Mucosa of descending colon (tissue), 3 donors: ENCODE measurements at regions not wholly inside any gene's neighbourhood (a gene's known extent, or its start where the extent isn't known, plus 50 kb on each side); places are given as distances from the start of the nearest gene placed in this dataset.
"Not testable (repeated sequence)": the region's sequence is repeated elsewhere in the genome, so short reads cannot be mapped to it uniquely, and the experiment has no call there.

Source experiments
- ATAC-seq: fragments of 200-7000 bp; cut with Tn5 transposase; one replicate; pipeline ENCODE4 v1.9.1; 2020; ENCODE audit warnings: mild to moderate bottlenecking, moderate library complexity
- DNase-seq, 3 donors: peaks; one replicate each; pipeline ENCODE4 v3.0.0-alpha.2; 2020
- H3K36me3 ChIP-seq: fragments of 200-600 bp; one replicate; pipeline ENCODE4 v1.8.0; 2021; ENCODE audit warnings: low read depth, mild to moderate bottlenecking
- H3K4me1 ChIP-seq: fragments of 200-600 bp; one replicate; pipeline ENCODE4 v1.8.0; 2021; ENCODE audit warnings: low read depth, mild to moderate bottlenecking
- H3K4me3 ChIP-seq: fragments of 200-600 bp; one replicate; pipeline ENCODE4 v1.8.0; 2021; ENCODE audit warnings: mild to moderate bottlenecking
- H3K9me3 ChIP-seq: fragments of 200-600 bp; one replicate; pipeline ENCODE4 v1.8.0; 2021; ENCODE audit warnings: mild to moderate bottlenecking
- intact Hi-C, 2 donors: fragments of 100-400 bp; cut with DNase I in 1 of 2; cut with micrococcal nuclease in 1 of 2; formaldehyde crosslinking; loops; one replicate each; pipeline versions ENCODE4 v1.11.0 to v1.11.1; 2022; cut with DNase I, micrococcal nuclease
- TF ChIP-seq, protein P1 (sequence below): fragments of 200-600 bp; IDR thresholded peaks from one replicate; pipeline ENCODE4 v1.8.0; 2022; ENCODE audit warnings: antibody characterized with exemption, mild to moderate bottlenecking
- donor health status: DM: no; HTN: no; CAD: no; lungs with moderate emphysema.
- donor health status: DM: no; HTN: no; CAD: no.
- donor health status: DM: no; HTN: yes; CAD: no.

GRCh38 chr17:77619851-77620250, 338.7 kb upstream of the TNRC6C start:
- no peak for ATAC-seq
- intact Hi-C loops, result no loop called here
- H3K4me3 ChIP-seq, result no peak overlapping the region
- no peaks in the 10 kb centered on the region for H3K9me3 ChIP-seq
- TF ChIP-seq, protein P1, sequence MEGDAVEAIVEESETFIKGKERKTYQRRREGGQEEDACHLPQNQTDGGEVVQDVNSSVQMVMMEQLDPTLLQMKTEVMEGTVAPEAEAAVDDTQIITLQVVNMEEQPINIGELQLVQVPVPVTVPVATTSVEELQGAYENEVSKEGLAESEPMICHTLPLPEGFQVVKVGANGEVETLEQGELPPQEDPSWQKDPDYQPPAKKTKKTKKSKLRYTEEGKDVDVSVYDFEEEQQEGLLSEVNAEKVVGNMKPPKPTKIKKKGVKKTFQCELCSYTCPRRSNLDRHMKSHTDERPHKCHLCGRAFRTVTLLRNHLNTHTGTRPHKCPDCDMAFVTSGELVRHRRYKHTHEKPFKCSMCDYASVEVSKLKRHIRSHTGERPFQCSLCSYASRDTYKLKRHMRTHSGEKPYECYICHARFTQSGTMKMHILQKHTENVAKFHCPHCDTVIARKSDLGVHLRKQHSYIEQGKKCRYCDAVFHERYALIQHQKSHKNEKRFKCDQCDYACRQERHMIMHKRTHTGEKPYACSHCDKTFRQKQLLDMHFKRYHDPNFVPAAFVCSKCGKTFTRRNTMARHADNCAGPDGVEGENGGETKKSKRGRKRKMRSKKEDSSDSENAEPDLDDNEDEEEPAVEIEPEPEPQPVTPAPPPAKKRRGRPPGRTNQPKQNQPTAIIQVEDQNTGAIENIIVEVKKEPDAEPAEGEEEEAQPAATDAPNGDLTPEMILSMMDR, result no peak
- H3K4me1 ChIP-seq, result no peaks in the 10 kb centered on the region
- DNase-seq, result no peak
- H3K36me3 ChIP-seq, result no peaks in the 10 kb centered on the region

- Histone ChIP-seq H3K4me1 (no peaks in the 10 kb centered on the region), H3K36me3 (no peaks in the 10 kb centered on the region), H3K9me3 (no peaks in the 10 kb centered on the region), H3K4me3 (no peak overlapping the region)
- no peak for ATAC-seq
- no peak for DNase-seq
- TF ChIP-seq, protein P1, result no peak
- intact Hi-C loops, result no loop called here
Measured at GRCh38 chr17:77620282-77620681, 338.2 kb upstream of the TNRC6C start.

DNA sequence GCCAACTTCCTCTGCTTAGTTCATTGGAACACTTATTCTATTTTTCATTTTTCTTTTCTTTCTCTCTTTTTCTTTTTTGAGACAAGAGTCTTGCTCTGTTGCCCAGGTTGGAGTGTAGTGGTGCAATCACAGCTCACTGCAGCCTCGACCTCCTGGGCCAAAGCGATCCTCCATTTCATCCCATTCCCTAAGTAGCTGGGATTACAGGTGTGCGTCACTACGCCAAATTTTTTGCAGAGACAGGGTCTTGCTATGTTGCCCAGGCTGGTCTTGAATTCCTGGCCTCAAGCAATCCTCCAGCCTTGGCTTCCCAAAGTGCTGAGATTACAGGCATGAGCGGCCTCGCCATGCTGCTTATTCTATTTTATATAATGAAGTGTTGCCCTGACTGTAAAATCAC, 336.4 kb upstream of the TNRC6C start:
- ATAC-seq, intact Hi-C loops, H3K36me3 ChIP-seq, DNase-seq, H3K4me1 ChIP-seq, H3K4me3 ChIP-seq, H3K9me3 ChIP-seq: not testable (repeated sequence)

DNA sequence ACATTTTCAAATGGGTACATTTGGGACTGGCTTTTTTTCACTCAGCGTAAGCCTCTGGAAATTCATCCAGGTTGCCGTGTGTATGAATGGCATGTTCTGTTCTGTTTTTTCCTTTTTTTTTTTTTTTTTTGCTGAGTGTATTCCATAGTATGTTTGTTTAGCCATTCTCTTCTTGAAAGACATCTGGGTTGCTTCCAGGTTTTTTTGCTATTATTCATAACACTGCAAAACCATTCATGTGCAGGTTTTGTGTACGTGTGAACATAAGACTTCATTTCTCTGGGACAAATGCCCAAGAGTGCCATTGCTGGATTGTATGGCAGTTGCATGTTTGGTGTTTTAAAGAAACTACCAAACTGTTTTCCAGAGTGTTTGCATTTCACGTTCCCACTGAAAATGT, 335.9 kb upstream of the TNRC6C start:
- no peak for DNase-seq
- ATAC-seq, result no peak
- intact Hi-C loops, result no loop called here
- TF ChIP-seq, protein P1, result no peak
- H3K4me1 ChIP-seq, result no peaks in the 10 kb centered on the region
- H3K9me3 ChIP-seq, result peaks cover 5% of the 10 kb centered on the region
- no peaks in the 10 kb centered on the region for H3K36me3 ChIP-seq
- no peak overlapping the region for H3K4me3 ChIP-seq

DNA sequence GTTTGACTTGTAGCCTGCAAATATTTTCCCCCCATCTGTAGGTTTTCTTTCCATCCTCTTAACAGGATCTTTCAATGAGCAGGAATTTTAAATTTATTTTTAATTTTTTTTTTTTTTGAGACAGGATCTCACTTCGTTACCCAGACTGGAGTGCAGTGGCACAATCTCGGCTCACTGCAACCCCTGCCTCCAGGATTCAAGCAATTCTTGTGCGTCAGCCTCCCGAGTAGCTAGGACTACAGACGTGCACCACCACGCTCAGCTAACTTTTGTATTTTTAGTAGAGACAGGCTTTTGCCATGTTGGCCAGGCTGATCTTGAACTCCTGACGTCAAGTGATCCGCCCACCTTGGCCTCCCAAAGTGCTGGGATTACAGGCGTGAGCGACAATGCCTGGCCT, 335.2 kb upstream of the TNRC6C start:
- H3K36me3 ChIP-seq, H3K9me3 ChIP-seq, H3K4me3 ChIP-seq, H3K4me1 ChIP-seq, intact Hi-C loops, ATAC-seq, DNase-seq: not testable (repeated sequence)

DNA sequence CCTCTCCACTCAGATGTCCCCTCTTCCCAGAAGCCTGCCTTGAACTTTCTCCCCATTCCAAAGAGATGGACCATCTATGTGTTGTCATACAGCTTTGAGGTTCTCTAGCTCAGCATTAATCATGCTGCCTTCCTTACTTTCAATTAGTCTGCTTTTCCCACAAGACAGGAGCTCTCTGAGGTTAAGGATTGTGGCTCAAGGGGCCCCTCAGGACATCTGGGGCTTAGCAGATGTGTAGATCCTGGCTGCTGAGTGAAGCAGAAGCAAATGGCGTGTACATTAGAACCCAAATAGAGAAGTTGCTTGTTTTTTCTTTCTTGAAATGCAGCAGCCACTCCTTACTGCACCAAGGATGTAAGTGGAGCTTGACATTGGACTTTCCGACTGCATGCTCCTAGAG, 330.5 kb upstream of the TNRC6C start:
- Histone ChIP-seq H3K4me3 (no peak overlapping the region), H3K36me3 (no peaks in the 10 kb centered on the region), H3K9me3 (peaks cover 5% of the 10 kb centered on the region), H3K4me1 (no peaks in the 10 kb centered on the region)
- ATAC-seq (no peak), DNase-seq (no peak)
- intact Hi-C loops, result no loop called here
- TF ChIP-seq, protein P1, result no peak

DNA sequence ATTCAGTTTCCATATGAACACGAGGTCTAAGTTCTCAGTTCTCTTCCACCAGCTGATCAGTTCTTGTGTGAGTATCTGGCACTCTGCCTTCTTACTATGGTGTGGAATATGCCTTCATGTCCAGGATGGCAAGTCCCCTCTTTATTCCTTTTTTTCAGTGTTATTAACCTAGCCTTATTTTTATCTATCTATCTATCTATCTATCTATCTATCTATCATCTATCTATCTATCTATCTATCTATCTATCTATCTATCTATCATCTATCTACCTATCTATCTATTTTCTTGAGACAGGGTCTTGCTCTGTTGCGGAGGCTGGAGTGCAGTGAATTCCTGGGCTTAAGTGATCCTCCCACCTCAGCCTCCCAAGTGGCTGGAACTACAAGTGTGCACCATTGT, 329.2 kb upstream of the TNRC6C start:
- intact Hi-C loops, H3K4me1 ChIP-seq, H3K9me3 ChIP-seq, DNase-seq, ATAC-seq, H3K4me3 ChIP-seq, H3K36me3 ChIP-seq: not testable (repeated sequence)
